ENCODE measurements at regions not wholly inside any gene's neighbourhood (a gene's known extent, or its start where the extent isn't known, plus 50 kb on each side); places are given as distances from the start of the nearest gene placed in this dataset.

- no peaks in the 10 kb centered on the region for H3K4me1 Mint-ChIP-seq (ENCODE audit: low read depth)
- H3K27me3 Mint-ChIP-seq (ENCODE audit: low read depth) = no peaks in the 10 kb centered on the region
- no peak for DNase-seq
- CTCF ChIA-PET = no interaction called here
- no peak overlapping the region for H3K4me3 Mint-ChIP-seq
- no peaks in the 10 kb centered on the region for H3K9me3 Mint-ChIP-seq
- intact Hi-C loops (cut with micrococcal nuclease) = no loop called here
- H3K36me3 Mint-ChIP-seq (ENCODE audit: low read depth) = peaks cover 30% of the 10 kb centered on the region
- no peak overlapping the region for H3K27ac Mint-ChIP-seq
Measured at GRCh38 chr5:116359592-116359991, 215.0 kb downstream of the SEMA6A start.

GRCh38 chr5:116358911-116359418, 215.7 kb downstream of the SEMA6A start:
- H3K36me3 Mint-ChIP-seq (ENCODE audit: low read depth) = peaks cover 35% of the 10 kb centered on the region
- H3K9me3 Mint-ChIP-seq = peaks cover 4% of the 10 kb centered on the region
- no peaks in the 10 kb centered on the region for H3K4me1 Mint-ChIP-seq (ENCODE audit: low read depth)
- H3K4me3 Mint-ChIP-seq = no peak overlapping the region
- no peak overlapping the region for H3K27ac Mint-ChIP-seq
- CTCF ChIA-PET = no interaction called here
- intact Hi-C loops (cut with micrococcal nuclease) = no loop called here
- H3K27me3 Mint-ChIP-seq (ENCODE audit: low read depth) = no peaks in the 10 kb centered on the region
- DNase-seq = no peak

- H3K27ac Mint-ChIP-seq = no peak overlapping the region
- DNase-seq = no peak
- intact Hi-C loops (cut with micrococcal nuclease) = no loop called here
- no peak overlapping the region for H3K4me3 Mint-ChIP-seq
- H3K4me1 Mint-ChIP-seq (ENCODE audit: low read depth) = no peaks in the 10 kb centered on the region
- H3K36me3 Mint-ChIP-seq (ENCODE audit: low read depth) = peaks cover 40% of the 10 kb centered on the region
- CTCF ChIA-PET = interaction anchor here (0.6 kb wide), 1 partner anchor 9 kb away, joined by 3 read pairs; no protein-coding TSS in a partner anchor
- no peaks in the 10 kb centered on the region for H3K27me3 Mint-ChIP-seq (ENCODE audit: low read depth)
- peaks cover 9% of the 10 kb centered on the region for H3K9me3 Mint-ChIP-seq
Measured at GRCh38 chr5:116358015-116358523, 216.6 kb downstream of the SEMA6A start.

- intact Hi-C loops (cut with micrococcal nuclease) = no loop called here
- Mint-ChIP-seq H3K4me3 (no peak overlapping the region), H3K9me3 (peaks cover 9% of the 10 kb centered on the region), H3K27me3 (ENCODE audit: low read depth) (no peaks in the 10 kb centered on the region), H3K4me1 (ENCODE audit: low read depth) (no peaks in the 10 kb centered on the region), H3K27ac (no peak overlapping the region), H3K36me3 (ENCODE audit: low read depth) (peaks cover 47% of the 10 kb centered on the region)
- no peak for DNase-seq
- CTCF ChIA-PET = no interaction called here
Measured at GRCh38 chr5:116355819-116356601, 218.6 kb downstream of the SEMA6A start.

- H3K4me3 Mint-ChIP-seq = no peak overlapping the region
- H3K9me3 Mint-ChIP-seq = peaks cover 15% of the 10 kb centered on the region
- no peak overlapping the region for H3K27ac Mint-ChIP-seq
- peaks cover 46% of the 10 kb centered on the region for H3K36me3 Mint-ChIP-seq (ENCODE audit: low read depth)
- intact Hi-C loops (cut with micrococcal nuclease) = no loop called here
- H3K27me3 Mint-ChIP-seq (ENCODE audit: low read depth) = no peaks in the 10 kb centered on the region
- CTCF ChIA-PET = no interaction called here
- no peak for DNase-seq
- no peaks in the 10 kb centered on the region for H3K4me1 Mint-ChIP-seq (ENCODE audit: low read depth)
Measured at GRCh38 chr5:116354699-116355098, 219.9 kb downstream of the SEMA6A start.

- DNase-seq = no peak
- CTCF ChIA-PET = no interaction called here
- Mint-ChIP-seq H3K9me3 (peaks cover 34% of the 10 kb centered on the region), H3K27me3 (ENCODE audit: low read depth) (no peaks in the 10 kb centered on the region), H3K4me3 (no peak overlapping the region), H3K4me1 (ENCODE audit: low read depth) (no peaks in the 10 kb centered on the region), H3K36me3 (ENCODE audit: low read depth) (peaks cover 64% of the 10 kb centered on the region), H3K27ac (no peak overlapping the region)
- intact Hi-C loops (cut with micrococcal nuclease) = no loop called here
Measured at GRCh38 chr5:116347657-116348056, 227.0 kb downstream of the SEMA6A start.

GRCh38 chr5:116343961-116344360, 230.7 kb downstream of the SEMA6A start:
- intact Hi-C loops (cut with micrococcal nuclease) = no loop called here
- Mint-ChIP-seq H3K4me1 (ENCODE audit: low read depth) (no peaks in the 10 kb centered on the region), H3K27me3 (ENCODE audit: low read depth) (no peaks in the 10 kb centered on the region), H3K4me3 (no peak overlapping the region), H3K27ac (no peak overlapping the region), H3K9me3 (peaks cover 30% of the 10 kb centered on the region), H3K36me3 (ENCODE audit: low read depth) (peaks cover 39% of the 10 kb centered on the region)
- CTCF ChIA-PET = no interaction called here
- no peak for DNase-seq
